ENCODE measurements at regions not wholly inside any gene's neighbourhood (a gene's known extent, or its start where the extent isn't known, plus 50 kb on each side); places are given as distances from the start of the nearest gene placed in this dataset.

DNA sequence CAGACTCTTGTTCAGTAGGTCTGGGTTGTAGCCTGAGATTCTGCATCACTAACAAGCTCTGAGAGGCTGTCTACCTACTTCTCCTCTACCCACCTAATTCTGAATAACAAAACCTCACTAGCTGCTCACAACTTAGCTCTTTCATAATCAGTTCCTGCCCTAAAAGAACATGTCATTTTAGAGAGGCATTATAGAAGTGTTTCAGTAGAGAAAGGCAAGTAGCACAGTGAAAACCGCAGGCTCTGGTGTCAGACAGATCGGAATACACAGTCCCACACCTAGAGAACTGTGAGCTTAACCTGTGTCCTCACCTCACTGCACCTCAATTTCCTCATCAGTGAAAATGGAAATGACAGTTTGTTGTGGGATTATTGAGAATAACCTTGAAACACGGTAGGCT lies 1337.6 kb upstream of the TENM4 start:
- Histone ChIP-seq H3K27ac (ENCODE audit: low read length) (no peak overlapping the region), H3K27me3 (ENCODE audit: control insufficient read depth, insufficient read depth, low read length) (no peaks in the 10 kb centered on the region), H3K9ac (ENCODE audit: low read length) (no peak overlapping the region)

DNA sequence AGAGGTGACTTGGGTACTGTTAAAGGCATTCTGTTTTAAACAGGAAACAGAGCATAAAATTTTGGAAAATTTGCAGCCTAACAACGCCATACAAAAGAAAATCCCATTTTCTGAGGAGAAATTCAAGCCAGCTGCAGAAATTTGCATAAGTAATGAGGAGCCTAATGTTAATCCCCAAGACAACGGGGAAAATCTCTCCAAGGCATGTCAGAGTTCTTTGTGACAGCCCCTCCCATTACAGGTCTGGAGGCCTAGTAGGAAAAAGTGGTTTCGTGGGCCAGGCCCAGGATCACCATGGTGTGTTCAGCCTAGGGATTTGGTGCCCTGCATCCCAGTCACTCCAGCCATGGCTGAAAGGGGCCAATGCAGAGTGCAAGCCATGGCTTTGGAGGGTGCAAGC lies 1333.1 kb upstream of the TENM4 start:
- Histone ChIP-seq H3K4me3 (ENCODE audit: low read length) (no peak overlapping the region), H3K36me3 (ENCODE audit: control insufficient read depth, low read depth, low read length) (no peaks in the 10 kb centered on the region), H3K9ac (ENCODE audit: low read length) (no peak overlapping the region), H3K4me1 (ENCODE audit: control insufficient read depth, low read depth, low read length) (peaks cover 8% of the 10 kb centered on the region), H3K9me3 (ENCODE audit: control insufficient read depth, low read depth, low read length) (no peaks in the 10 kb centered on the region), H3K27ac (ENCODE audit: low read length) (no peak overlapping the region), H3K27me3 (ENCODE audit: control insufficient read depth, insufficient read depth, low read length) (no peaks in the 10 kb centered on the region)

More for the DNA sequence above, 1337.6 kb upstream of the TENM4 start:
- Histone ChIP-seq H3K4me1 (ENCODE audit: control insufficient read depth, low read depth, low read length) (peaks cover 35% of the 10 kb centered on the region), H3K9me3 (ENCODE audit: control insufficient read depth, low read depth, low read length) (no peaks in the 10 kb centered on the region), H3K36me3 (ENCODE audit: control insufficient read depth, low read depth, low read length) (no peaks in the 10 kb centered on the region), H3K4me3 (ENCODE audit: low read length) (no peak overlapping the region)

DNA sequence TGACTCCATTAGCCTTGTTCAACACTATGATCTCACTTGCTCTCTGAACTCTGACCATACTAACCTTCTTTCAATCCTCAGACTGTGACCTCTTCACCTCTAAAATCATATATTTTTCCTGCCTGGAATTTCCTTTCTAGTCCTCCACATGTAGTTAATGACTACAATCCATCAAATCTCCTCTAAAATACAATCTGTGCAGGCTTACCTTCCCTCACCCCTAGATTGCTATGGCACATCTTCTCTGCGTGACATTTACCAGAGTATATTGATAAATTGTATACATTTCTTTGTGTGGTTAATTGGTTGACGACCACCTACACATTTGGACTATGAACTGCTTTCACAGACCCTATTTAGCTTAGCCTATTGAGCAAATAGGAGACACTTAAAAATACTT lies 1330.2 kb upstream of the TENM4 start:
- H3K27me3 ChIP-seq (ENCODE audit: control insufficient read depth, insufficient read depth, low read length) = no peaks in the 10 kb centered on the region
- H3K9me3 ChIP-seq (ENCODE audit: control insufficient read depth, low read depth, low read length) = no peaks in the 10 kb centered on the region
- no peak overlapping the region for H3K4me3 ChIP-seq (ENCODE audit: low read length)
- no peaks in the 10 kb centered on the region for H3K36me3 ChIP-seq (ENCODE audit: control insufficient read depth, low read depth, low read length)
- H3K27ac ChIP-seq (ENCODE audit: low read length) = no peak overlapping the region
- H3K9ac ChIP-seq (ENCODE audit: low read length) = no peak overlapping the region
- H3K4me1 ChIP-seq (ENCODE audit: control insufficient read depth, low read depth, low read length) = no peaks in the 10 kb centered on the region

DNA sequence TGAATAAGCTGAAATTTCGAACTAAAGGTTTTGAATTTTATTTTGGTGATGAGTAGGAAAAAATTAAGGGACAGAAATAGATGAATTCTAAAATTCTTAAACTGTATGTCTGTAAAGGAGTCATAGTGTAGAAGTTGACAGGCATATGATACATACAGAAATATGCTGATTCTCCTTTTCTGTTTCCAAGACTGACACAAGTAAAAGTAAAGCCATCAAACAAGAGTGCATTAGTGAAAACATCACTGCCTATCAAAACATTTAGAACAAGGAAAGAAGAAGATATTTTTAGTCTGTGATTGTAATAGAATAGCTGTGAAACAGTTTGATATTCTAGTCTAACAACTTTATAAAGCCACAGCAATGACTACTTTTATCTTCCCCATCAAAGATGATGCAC lies 1318.0 kb upstream of the TENM4 start:
- no peak overlapping the region for H3K9ac ChIP-seq (ENCODE audit: low read length)
- peaks cover 2% of the 10 kb centered on the region for H3K4me1 ChIP-seq (ENCODE audit: control insufficient read depth, low read depth, low read length)
- no peaks in the 10 kb centered on the region for H3K9me3 ChIP-seq (ENCODE audit: control insufficient read depth, low read depth, low read length)
- H3K27me3 ChIP-seq (ENCODE audit: control insufficient read depth, insufficient read depth, low read length) = no peaks in the 10 kb centered on the region
- no peak overlapping the region for H3K4me3 ChIP-seq (ENCODE audit: low read length)
- H3K36me3 ChIP-seq (ENCODE audit: control insufficient read depth, low read depth, low read length) = no peaks in the 10 kb centered on the region
- H3K27ac ChIP-seq (ENCODE audit: low read length) = no peak overlapping the region

DNA sequence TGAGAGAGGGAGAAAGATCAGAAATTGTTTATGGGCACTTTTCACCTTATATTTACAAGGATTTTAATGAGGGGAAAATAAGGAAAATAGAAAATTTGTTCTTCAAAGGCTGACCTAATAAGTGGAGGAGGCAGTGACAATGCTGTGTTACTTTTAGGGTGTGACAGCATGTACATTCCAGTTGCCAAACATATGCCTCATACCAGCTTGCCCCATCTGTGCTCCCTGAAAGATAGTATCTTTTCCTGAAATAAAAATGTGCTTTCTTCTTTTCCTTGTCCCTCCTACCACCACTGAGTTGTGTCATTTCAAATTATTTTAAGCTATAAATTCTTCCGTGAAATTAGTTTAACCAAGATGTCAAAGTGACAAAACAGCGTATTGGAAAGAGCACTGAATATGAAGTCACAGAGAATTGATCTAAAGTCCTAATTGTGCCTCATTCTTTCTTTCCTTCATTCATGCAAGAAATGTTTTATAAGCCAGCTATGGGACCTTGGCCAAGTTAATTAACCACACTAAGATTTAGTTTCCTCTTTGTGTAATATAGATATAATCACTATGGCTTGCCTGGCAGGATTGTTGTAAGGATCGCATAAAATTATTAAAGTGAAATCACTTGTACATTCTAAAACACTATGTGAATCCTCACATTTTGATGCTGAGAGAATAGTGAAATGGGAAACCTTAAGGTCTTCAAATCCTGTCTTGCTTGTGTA lies 1307.5 kb upstream of the TENM4 start:
- Histone ChIP-seq H3K9me3 (ENCODE audit: control insufficient read depth, low read depth, low read length) (no peaks in the 10 kb centered on the region), H3K4me3 (ENCODE audit: low read length) (no peak overlapping the region), H3K27ac (ENCODE audit: low read length) (no peak overlapping the region), H3K4me1 (ENCODE audit: control insufficient read depth, low read depth, low read length) (peaks cover 4% of the 10 kb centered on the region), H3K27me3 (ENCODE audit: control insufficient read depth, insufficient read depth, low read length) (no peaks in the 10 kb centered on the region), H3K9ac (ENCODE audit: low read length) (no peak overlapping the region), H3K36me3 (ENCODE audit: control insufficient read depth, low read depth, low read length) (no peaks in the 10 kb centered on the region)

DNA sequence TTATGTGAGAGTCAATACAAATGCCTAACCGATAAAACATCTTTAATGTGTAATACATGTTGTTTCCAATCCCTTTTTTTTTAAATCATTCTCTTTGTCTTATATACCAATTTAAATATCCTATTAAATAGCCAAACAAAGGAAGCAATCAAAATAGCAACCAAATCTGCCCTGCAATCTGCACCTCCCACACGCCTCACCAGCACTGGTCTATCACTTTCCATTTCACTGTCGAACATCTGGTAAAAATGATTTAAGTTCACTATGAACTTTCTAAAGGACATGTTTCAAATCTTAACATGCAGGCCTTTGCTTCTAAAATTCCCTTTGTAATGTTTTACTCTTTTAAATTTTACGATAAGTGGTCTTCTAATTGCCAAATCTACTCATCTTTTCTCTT lies 1305.5 kb upstream of the TENM4 start:
- Histone ChIP-seq H3K27ac (ENCODE audit: low read length) (no peak overlapping the region), H3K36me3 (ENCODE audit: control insufficient read depth, low read depth, low read length) (no peaks in the 10 kb centered on the region), H3K9me3 (ENCODE audit: control insufficient read depth, low read depth, low read length) (no peaks in the 10 kb centered on the region), H3K4me3 (ENCODE audit: low read length) (no peak overlapping the region), H3K27me3 (ENCODE audit: control insufficient read depth, insufficient read depth, low read length) (no peaks in the 10 kb centered on the region), H3K4me1 (ENCODE audit: control insufficient read depth, low read depth, low read length) (peaks cover 4% of the 10 kb centered on the region), H3K9ac (ENCODE audit: low read length) (no peak overlapping the region)

DNA sequence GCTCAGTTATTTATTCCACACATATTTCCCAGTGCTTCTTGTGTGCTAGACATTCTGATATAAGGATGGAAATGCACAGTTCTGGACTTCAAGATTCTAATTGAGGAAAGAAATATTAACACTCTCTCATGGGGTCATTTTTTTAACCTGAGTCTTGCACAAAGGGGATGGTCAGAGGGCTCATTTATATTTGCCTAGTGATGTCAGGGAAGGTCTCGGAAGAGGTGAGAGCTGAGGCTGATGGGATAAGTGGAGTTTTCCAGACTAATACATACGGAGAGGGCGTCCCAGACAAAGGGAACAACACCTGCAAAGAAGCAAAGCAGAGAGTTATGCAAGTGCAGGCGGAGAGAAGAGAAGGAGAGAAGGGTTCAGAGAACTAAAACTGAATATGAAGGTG lies 1304.6 kb upstream of the TENM4 start:
- Histone ChIP-seq H3K36me3 (ENCODE audit: control insufficient read depth, low read depth, low read length) (no peaks in the 10 kb centered on the region), H3K27ac (ENCODE audit: low read length) (no peak overlapping the region)

DNA sequence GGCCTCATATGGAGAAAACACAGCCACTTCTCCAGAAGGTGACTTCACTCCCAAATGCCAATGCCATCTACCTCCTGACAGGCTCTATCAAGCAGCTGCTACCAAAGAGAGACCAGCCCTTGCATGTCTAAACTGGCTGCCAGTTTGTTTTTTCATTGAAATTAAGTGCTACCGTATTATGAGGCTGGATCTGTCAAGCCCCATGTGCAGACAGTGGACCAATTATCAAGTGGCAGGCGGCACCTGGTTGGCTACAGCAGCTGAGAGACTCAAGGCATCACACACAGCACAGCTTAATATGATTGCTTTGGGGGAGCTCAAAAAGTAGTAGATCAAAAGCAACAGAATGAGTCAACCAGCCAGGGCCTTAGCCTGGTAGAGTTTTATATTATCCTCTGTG lies 1293.0 kb upstream of the TENM4 start:
- Histone ChIP-seq H3K27me3 (ENCODE audit: control insufficient read depth, insufficient read depth, low read length) (no peaks in the 10 kb centered on the region), H3K36me3 (ENCODE audit: control insufficient read depth, low read depth, low read length) (no peaks in the 10 kb centered on the region), H3K27ac (ENCODE audit: low read length) (no peak overlapping the region), H3K9me3 (ENCODE audit: control insufficient read depth, low read depth, low read length) (no peaks in the 10 kb centered on the region), H3K4me1 (ENCODE audit: control insufficient read depth, low read depth, low read length) (no peaks in the 10 kb centered on the region), H3K4me3 (ENCODE audit: low read length) (no peak overlapping the region), H3K9ac (ENCODE audit: low read length) (no peak overlapping the region)

More for the DNA sequence above, 1304.6 kb upstream of the TENM4 start:
- peaks cover 4% of the 10 kb centered on the region for H3K4me1 ChIP-seq (ENCODE audit: control insufficient read depth, low read depth, low read length)
- no peaks in the 10 kb centered on the region for H3K27me3 ChIP-seq (ENCODE audit: control insufficient read depth, insufficient read depth, low read length)
- no peak overlapping the region for H3K4me3 ChIP-seq (ENCODE audit: low read length)
- H3K9ac ChIP-seq (ENCODE audit: low read length) = no peak overlapping the region
- no peaks in the 10 kb centered on the region for H3K9me3 ChIP-seq (ENCODE audit: control insufficient read depth, low read depth, low read length)

DNA sequence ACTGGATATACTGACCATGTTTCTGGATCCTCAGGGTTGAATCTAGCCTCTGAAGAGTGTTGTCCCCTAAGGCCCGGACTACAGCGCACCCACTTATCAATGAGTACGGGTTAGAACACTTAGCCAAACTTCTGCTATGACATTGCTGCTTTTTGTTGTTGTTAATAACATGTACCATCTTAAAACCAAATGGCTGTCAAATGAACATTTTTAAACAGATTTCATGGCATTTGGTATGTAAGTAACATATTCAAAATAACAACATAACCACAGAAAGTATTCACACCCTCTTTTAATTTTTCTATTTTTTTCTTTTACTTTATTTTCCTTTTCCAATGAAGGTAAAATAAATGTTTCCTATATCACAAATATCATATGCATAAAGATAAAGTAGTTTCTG lies 1292.5 kb upstream of the TENM4 start:
- no peaks in the 10 kb centered on the region for H3K36me3 ChIP-seq (ENCODE audit: control insufficient read depth, low read depth, low read length)
- no peak overlapping the region for H3K9ac ChIP-seq (ENCODE audit: low read length)
- no peak overlapping the region for H3K27ac ChIP-seq (ENCODE audit: low read length)
- no peaks in the 10 kb centered on the region for H3K4me1 ChIP-seq (ENCODE audit: control insufficient read depth, low read depth, low read length)
- H3K9me3 ChIP-seq (ENCODE audit: control insufficient read depth, low read depth, low read length) = no peaks in the 10 kb centered on the region
- H3K4me3 ChIP-seq (ENCODE audit: low read length) = no peak overlapping the region
- no peaks in the 10 kb centered on the region for H3K27me3 ChIP-seq (ENCODE audit: control insufficient read depth, insufficient read depth, low read length)

DNA sequence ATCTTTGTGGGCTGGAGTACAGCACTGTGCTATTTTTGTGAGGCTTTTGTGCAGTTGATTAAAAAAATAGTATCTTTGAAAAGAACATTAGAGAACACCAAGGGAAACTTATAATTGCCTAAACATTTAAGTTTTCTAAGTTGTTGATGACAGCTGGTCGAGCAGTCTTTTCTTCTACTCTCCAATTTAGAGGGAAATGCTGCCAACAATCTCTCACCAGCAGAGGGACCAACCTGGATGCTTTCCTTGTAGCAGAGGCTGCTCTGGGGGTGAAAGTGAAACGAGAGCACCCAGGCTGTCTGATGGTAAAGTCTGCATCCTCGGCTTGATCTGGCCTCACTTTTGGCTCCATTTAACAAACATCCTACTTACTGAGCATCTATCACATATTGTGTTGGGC lies 1286.5 kb upstream of the TENM4 start:
- H3K27ac ChIP-seq (ENCODE audit: low read length) = no peak overlapping the region
- H3K9me3 ChIP-seq (ENCODE audit: control insufficient read depth, low read depth, low read length) = no peaks in the 10 kb centered on the region
- H3K27me3 ChIP-seq (ENCODE audit: control insufficient read depth, insufficient read depth, low read length) = no peaks in the 10 kb centered on the region
- H3K36me3 ChIP-seq (ENCODE audit: control insufficient read depth, low read depth, low read length) = no peaks in the 10 kb centered on the region
- H3K9ac ChIP-seq (ENCODE audit: low read length) = no peak overlapping the region
- H3K4me1 ChIP-seq (ENCODE audit: control insufficient read depth, low read depth, low read length) = no peaks in the 10 kb centered on the region
- H3K4me3 ChIP-seq (ENCODE audit: low read length) = no peak overlapping the region

DNA sequence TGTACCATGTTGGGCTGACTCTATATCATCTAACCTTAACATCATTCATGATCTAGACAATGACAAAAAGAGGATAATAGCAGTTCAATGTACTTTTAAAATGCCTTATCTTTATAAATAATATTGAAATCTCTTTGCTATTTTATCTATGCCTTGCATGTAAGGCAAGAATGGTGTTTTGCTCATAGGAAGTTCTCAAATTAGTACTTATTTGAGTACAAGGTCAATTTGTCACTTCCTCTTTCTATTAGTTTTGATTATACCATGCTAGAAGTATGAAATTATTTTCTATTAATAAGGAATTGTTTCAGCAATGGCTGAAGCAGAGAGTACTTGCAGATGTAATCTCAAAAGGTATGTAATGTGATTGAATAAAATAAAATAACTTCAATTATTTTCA lies 1285.4 kb upstream of the TENM4 start:
- Histone ChIP-seq H3K9ac (ENCODE audit: low read length) (no peak overlapping the region), H3K27ac (ENCODE audit: low read length) (no peak overlapping the region), H3K36me3 (ENCODE audit: control insufficient read depth, low read depth, low read length) (no peaks in the 10 kb centered on the region), H3K4me3 (ENCODE audit: low read length) (no peak overlapping the region), H3K4me1 (ENCODE audit: control insufficient read depth, low read depth, low read length) (no peaks in the 10 kb centered on the region), H3K27me3 (ENCODE audit: control insufficient read depth, insufficient read depth, low read length) (no peaks in the 10 kb centered on the region), H3K9me3 (ENCODE audit: control insufficient read depth, low read depth, low read length) (no peaks in the 10 kb centered on the region)

DNA sequence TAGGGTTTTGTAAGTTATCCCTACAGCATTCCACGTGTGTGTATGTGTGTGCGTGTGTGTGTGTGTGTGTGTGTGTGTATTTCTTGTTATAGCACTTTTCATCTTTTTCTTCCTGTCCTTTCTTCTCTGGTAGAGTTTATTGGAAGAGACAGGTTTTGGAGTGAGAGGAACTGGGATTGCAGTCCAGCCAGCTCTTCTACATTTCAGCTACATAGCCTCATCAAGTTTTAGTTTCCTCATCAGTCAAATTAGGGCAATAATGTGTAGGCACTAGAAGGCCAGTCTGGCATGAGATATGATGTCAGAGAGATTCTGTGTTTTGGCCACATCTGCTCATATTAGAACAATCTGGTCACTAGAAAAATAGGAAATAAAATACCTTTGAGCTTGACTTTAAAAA lies 1283.5 kb upstream of the TENM4 start:
- H3K4me1 ChIP-seq (ENCODE audit: control insufficient read depth, low read depth, low read length) = no peaks in the 10 kb centered on the region
- H3K36me3 ChIP-seq (ENCODE audit: control insufficient read depth, low read depth, low read length) = no peaks in the 10 kb centered on the region
- H3K9ac ChIP-seq (ENCODE audit: low read length) = no peak overlapping the region
- no peak overlapping the region for H3K27ac ChIP-seq (ENCODE audit: low read length)
- H3K4me3 ChIP-seq (ENCODE audit: low read length) = no peak overlapping the region
- no peaks in the 10 kb centered on the region for H3K9me3 ChIP-seq (ENCODE audit: control insufficient read depth, low read depth, low read length)
- H3K27me3 ChIP-seq (ENCODE audit: control insufficient read depth, insufficient read depth, low read length) = no peaks in the 10 kb centered on the region
